ENCODE measurements at regions not wholly inside any gene's neighbourhood (a gene's known extent, or its start where the extent isn't known, plus 50 kb on each side); places are given as distances from the start of the nearest gene placed in this dataset.

DNA sequence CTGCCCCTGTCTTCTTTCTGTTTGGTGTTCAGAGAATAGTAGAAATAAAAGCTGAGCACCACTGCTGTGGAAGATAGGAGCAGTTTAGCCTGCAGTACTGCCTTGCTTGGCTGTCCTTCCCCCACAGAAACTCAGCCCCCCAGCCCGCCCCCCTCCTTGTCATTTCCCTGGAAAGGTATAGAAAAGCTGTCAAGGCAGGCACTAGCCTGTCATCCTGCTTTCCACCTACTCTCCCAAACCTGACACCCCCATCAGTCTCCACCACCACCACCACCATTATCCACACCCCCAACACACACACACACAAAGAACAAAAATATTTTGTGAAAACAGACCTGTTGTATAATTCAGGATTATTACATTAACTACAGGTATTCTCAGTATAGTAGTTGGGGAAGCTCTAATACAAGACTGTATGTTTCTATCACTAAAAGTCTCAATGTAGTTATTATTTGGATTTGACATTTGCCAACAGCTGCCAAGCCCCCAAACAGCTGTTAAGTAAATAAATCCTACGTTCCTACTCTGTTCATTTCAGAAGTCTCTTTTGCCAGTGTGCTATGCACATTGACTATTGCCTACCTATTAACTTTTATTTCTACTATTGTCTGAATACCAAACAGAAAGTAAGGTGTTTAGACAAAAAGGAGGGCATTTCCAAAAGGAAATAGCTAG is 128.8 kb downstream of the CYB561 start:
- Histone ChIP-seq H3K27ac (ENCODE audit: low read depth) (no peak overlapping the region), H3K27me3 (ENCODE audit: insufficient read depth) (no peaks in the 10 kb centered on the region), H2AFZ (no peak overlapping the region), H3K4me2 (no peak overlapping the region), H3K4me3 (no peak overlapping the region), H4K20me1 (replicated peaks; ENCODE audit: insufficient read depth) (no peaks in the 10 kb centered on the region), H3K79me2 (replicated peaks; ENCODE audit: insufficient read depth) (no peaks in the 10 kb centered on the region), H3K36me3 (ENCODE audit: insufficient read depth) (no peaks in the 10 kb centered on the region), H3K4me1 (ENCODE audit: insufficient read depth) (no peaks in the 10 kb centered on the region), H3F3A (replicated peaks; ENCODE audit: low read depth) (no peaks in the 10 kb centered on the region), H3K9me2 (ENCODE audit: insufficient read depth) (no peaks in the 10 kb centered on the region)
- Mint-ChIP-seq H3K36me3 (ENCODE audit: low read depth) (no peaks in the 10 kb centered on the region), H3K27ac (no peak overlapping the region), H3K27me3 (ENCODE audit: insufficient read depth, low read depth, poor library complexity) (no peaks in the 10 kb centered on the region), H3K4me1 (no peaks in the 10 kb centered on the region), H3K4me3 (no peak overlapping the region), H3K9me3 (no peaks in the 10 kb centered on the region)
- TF ChIP-seq CREB1 (CRISPR knock-in tag; IDR thresholded peaks at IDR 0.05; ENCODE audit: low read depth) (no peak), ZNF331 (CRISPR knock-in tag; IDR thresholded peaks at IDR 0.05; ENCODE audit: low read depth) (no peak), JUNB (IDR thresholded peaks at IDR 0.05; ENCODE audit: unreplicated experiment) (no peak), POLR2AphosphoS5 (IDR thresholded peaks at IDR 0.05; ENCODE audit: low read depth) (no peak), ZNF462 (CRISPR knock-in tag; IDR thresholded peaks at IDR 0.05) (no peak), NANOG (IDR thresholded peaks at IDR 0.05; ENCODE audit: borderline replicate concordance) (no peak), EZH2phosphoT487 (IDR thresholded peaks at IDR 0.05; ENCODE audit: unreplicated experiment) (no peak), EZH2 (IDR thresholded peaks at IDR 0.05; ENCODE audit: low read depth, unreplicated experiment) (no peak), STAT1 (IDR thresholded peaks at IDR 0.05; ENCODE audit: unreplicated experiment) (no peak), ZNF114 (CRISPR knock-in tag; IDR thresholded peaks at IDR 0.05) (no peak), CTCF (conservative IDR thresholded peaks at IDR 0.05; ENCODE audit: low read depth in 2 of 2) (no peak)
- TF ChIP-seq, protein P1, sequence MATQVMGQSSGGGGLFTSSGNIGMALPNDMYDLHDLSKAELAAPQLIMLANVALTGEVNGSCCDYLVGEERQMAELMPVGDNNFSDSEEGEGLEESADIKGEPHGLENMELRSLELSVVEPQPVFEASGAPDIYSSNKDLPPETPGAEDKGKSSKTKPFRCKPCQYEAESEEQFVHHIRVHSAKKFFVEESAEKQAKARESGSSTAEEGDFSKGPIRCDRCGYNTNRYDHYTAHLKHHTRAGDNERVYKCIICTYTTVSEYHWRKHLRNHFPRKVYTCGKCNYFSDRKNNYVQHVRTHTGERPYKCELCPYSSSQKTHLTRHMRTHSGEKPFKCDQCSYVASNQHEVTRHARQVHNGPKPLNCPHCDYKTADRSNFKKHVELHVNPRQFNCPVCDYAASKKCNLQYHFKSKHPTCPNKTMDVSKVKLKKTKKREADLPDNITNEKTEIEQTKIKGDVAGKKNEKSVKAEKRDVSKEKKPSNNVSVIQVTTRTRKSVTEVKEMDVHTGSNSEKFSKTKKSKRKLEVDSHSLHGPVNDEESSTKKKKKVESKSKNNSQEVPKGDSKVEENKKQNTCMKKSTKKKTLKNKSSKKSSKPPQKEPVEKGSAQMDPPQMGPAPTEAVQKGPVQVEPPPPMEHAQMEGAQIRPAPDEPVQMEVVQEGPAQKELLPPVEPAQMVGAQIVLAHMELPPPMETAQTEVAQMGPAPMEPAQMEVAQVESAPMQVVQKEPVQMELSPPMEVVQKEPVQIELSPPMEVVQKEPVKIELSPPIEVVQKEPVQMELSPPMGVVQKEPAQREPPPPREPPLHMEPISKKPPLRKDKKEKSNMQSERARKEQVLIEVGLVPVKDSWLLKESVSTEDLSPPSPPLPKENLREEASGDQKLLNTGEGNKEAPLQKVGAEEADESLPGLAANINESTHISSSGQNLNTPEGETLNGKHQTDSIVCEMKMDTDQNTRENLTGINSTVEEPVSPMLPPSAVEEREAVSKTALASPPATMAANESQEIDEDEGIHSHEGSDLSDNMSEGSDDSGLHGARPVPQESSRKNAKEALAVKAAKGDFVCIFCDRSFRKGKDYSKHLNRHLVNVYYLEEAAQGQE (IDR thresholded peaks at IDR 0.05; ENCODE audit: unreplicated experiment) = no peak
- TF ChIP-seq, protein P2, sequence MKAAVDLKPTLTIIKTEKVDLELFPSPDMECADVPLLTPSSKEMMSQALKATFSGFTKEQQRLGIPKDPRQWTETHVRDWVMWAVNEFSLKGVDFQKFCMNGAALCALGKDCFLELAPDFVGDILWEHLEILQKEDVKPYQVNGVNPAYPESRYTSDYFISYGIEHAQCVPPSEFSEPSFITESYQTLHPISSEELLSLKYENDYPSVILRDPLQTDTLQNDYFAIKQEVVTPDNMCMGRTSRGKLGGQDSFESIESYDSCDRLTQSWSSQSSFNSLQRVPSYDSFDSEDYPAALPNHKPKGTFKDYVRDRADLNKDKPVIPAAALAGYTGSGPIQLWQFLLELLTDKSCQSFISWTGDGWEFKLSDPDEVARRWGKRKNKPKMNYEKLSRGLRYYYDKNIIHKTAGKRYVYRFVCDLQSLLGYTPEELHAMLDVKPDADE (IDR thresholded peaks at IDR 0.05) = no peak
- DNase-seq (ENCODE audit: low spot score) (no peak), ATAC-seq (no peak)
